NCI-H2196 treated with DMSO at 0.1 percent for 48 hours (cell line): ENCODE measurements at regions not wholly inside any gene's neighbourhood (a gene's known extent, or its start where the extent isn't known, plus 50 kb on each side); places are given as distances from the start of the nearest gene placed in this dataset.

ENCODE experiments used
- DNase-seq: peaks from one replicate; lab custom pipeline; 2025; ENCODE audit not compliant: unreplicated experiment; lab: John Stamatoyannopoulos, UW

GRCh38 chr3:167188592-167188991, 191.5 kb downstream of the ZBBX start:
- DNase-seq, result no peak

DNA sequence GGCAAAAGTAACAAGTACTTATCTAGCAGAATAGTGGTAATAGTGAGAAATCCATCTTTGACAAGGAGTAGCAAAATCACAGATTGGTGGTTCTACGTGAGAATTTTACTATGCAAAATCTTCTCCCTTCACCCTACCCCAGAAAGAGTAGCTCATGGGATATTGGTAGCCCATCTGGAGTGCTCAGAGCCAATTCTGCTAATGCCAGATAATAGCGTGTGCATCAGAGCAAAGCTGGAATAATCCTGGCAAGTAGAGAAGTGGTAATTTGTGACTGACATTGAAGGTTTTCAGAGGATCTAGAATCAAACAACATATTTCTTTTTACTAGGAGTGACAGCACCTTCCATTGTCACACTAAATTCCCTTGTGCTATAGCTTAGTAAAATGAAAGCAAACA, 192.9 kb downstream of the ZBBX start:
- DNase-seq, result no peak

GRCh38 chr3:167184511-167184910, 195.6 kb downstream of the ZBBX start:
- DNase-seq, result no peak

- no peak for DNase-seq
Measured at GRCh38 chr3:167172377-167172776, 207.7 kb downstream of the ZBBX start.

GRCh38 chr3:167167491-167167890, 212.6 kb downstream of the ZBBX start:
- no peak for DNase-seq

GRCh38 chr3:167166594-167167253, 213.4 kb downstream of the ZBBX start:
- DNase-seq, result no peak

DNA sequence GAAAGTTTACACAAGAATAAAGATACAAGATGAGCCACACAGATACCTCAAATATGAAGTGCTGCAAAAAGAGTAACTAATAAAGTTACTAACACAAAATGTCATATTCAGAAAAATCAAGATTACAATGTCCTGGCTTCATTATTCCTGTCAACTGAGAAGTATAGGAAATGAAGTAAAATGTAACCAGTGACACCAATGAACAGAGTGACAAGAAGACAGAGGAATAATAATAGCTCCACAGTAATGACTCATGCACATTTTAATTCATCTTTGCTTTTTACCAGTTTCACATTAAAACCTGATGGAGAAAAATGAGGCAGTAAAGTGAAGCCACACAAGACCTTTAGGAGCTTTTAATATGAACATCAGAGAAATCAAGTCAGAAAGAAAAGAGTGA, 214.1 kb downstream of the ZBBX start:
- DNase-seq, result no peak

GRCh38 chr3:167163580-167163979, 216.5 kb downstream of the ZBBX start:
- DNase-seq, result no peak

- DNase-seq, result no peak
Measured at GRCh38 chr3:167162083-167162482, 218.0 kb downstream of the ZBBX start.

- no peak for DNase-seq
Measured at GRCh38 chr3:167160781-167161180, 219.3 kb downstream of the ZBBX start.

DNA sequence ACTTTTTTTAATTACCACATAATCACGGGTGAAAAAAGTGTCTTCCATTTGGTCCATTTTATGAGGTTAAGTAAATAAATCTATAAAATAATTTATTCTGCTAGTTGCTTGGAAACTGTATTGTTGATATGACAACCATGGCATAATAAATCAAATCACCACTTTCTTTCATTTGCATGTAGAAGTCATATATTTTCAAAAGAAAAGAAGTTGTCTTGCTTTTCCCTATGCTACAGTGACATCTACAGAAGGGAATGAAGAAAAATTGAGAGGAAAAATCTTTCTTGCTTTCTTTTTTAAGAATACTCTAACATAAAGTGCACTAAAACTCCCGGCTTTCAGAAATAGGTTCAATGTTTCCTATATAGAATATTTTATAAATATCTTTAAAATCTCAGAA, 228.5 kb downstream of the ZBBX start:
- no peak for DNase-seq

GRCh38 chr3:167148136-167148535, 232.0 kb downstream of the ZBBX start:
- no peak for DNase-seq

- DNase-seq, result no peak
Measured at GRCh38 chr3:167146911-167147310, 233.2 kb downstream of the ZBBX start.

- no peak for DNase-seq
Measured at GRCh38 chr3:167125612-167126407, 254.3 kb downstream of the ZBBX start.

GRCh38 chr3:167120828-167121227, 259.3 kb downstream of the ZBBX start:
- DNase-seq, result no peak

- DNase-seq, result no peak
Measured at GRCh38 chr3:167116120-167116922, 263.8 kb downstream of the ZBBX start.

GRCh38 chr3:167115331-167115934, 264.7 kb downstream of the ZBBX start:
- no peak for DNase-seq

DNA sequence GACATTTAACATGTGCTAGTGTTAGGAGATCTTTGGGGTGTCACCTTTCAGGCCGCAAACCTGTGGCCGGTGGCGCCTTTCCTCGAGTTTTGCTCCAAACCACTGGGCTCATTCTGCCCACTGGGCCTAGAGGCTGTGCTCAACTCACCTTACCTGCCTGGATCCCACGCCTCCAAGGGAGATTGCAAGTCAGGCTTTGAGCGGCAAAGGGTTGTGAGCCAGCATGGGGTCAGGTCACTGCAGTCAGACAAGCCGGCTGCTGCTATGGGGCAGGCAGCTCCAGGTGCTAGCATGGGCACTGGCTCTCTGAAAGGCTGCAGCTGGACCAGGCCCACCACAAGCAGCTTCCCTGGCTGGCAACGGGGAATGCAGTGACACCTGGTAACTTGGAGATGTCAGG, 265.5 kb downstream of the ZBBX start:
- no peak for DNase-seq

GRCh38 chr3:167113035-167113830, 266.9 kb downstream of the ZBBX start:
- no peak for DNase-seq

DNA sequence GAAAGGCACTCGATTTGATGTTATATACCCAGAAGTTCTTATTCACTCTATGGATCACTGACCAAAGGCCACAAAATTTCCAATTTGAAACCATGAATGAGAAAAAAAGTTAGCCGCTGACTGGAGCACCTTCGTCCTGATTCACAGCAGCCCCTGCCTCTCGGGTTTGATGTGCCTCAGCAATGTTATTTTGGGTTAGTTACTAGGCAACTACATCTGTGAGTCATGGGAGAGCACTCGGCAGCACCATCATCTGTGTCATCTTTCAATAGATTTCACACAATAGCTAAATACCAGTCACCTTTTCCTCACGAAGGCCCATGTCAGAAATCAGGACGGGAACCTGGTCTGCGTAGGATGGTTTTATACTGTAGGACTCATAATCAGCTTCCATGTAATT, 269.2 kb downstream of the ZBBX start:
- DNase-seq, result no peak

DNA sequence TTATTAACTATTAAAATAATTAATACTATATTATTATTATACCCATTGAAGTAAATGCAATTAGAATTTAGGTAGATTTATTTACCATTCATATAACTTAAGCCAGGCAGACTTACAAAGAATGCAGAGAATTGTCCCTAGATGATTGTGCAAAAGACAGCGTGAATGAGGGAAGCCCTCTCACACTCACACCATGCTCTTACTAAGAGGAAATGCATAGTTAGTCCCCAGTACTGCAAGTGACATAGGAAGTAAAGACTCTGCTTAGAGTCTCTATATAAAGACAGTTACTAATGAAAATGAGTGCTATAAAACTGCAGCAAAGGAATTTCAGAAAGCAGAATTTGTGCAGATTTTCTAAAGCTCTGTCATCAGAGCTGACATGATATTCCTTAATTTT, 270.4 kb downstream of the ZBBX start:
- no peak for DNase-seq
